Thyroid gland (tissue), 4 donors: ENCODE measurements at regions not wholly inside any gene's neighbourhood (a gene's known extent, or its start where the extent isn't known, plus 50 kb on each side); places are given as distances from the start of the nearest gene placed in this dataset.

Experiments
- DNase-seq, 2 donors: peaks; one replicate each; pipeline ENCODE4 v3.0.0-alpha.2; 2019
- H3K27ac ChIP-seq, 3 donors: fragments of 200-600 bp; sonication (generic); 1 replicate in 2 of 3; 2 replicates in 1 of 3; pipeline ENCODE4 v1.5.1; 2016 to 2019; ENCODE audit warnings: mild to moderate bottlenecking in 1 of 3, moderate library complexity in 1 of 3
- H3K27me3 ChIP-seq: fragments of 200-600 bp; sonication (generic); one replicate; pipeline ENCODE4 v1.5.1; 2019
- H3K36me3 ChIP-seq, 2 donors: fragments of 200-600 bp; sonication (generic); one replicate each; pipeline ENCODE4 v1.5.1; 2016 to 2019
- H3K4me1 ChIP-seq, 2 donors: fragments of 200-600 bp; sonication (generic); one replicate each; pipeline ENCODE4 v1.5.1; 2017 to 2019
- H3K4me3 ChIP-seq, 3 donors: fragments of 200-600 bp; sonication (generic); replicated peaks in 1 of 3; 1 replicate in 2 of 3; 2 replicates in 1 of 3; pipeline ENCODE4 v1.5.1; 2016; ENCODE audit warnings: mild to moderate bottlenecking in 1 of 3
- H3K9me3 ChIP-seq: fragments of 200-600 bp; sonication (generic); one replicate; pipeline ENCODE4 v1.5.1; 2017
- CTCF ChIP-seq, 6 experiments: fragments of 200-600 bp in 3 of 6; fragments of 450-650 bp in 3 of 6; sonication (generic) in 3 of 6; IDR thresholded peaks; one replicate each; pipeline ENCODE4 v1.5.1; 2016 to 2019; ENCODE audit warnings: antibody characterized with exemption in 6 of 6, mild to moderate bottlenecking in 2 of 6, inconsistent platforms in 1 of 6, moderate library complexity in 1 of 6
- POLR2A ChIP-seq, 2 donors: fragments of 450-650 bp; IDR thresholded peaks; one replicate each; pipeline ENCODE4 v1.6.1; 2017; ENCODE audit warnings: antibody characterized with exemption in 2 of 2, mild to moderate bottlenecking in 2 of 2, moderate library complexity in 1 of 2
- WGBS, 2 donors: methylation state at CpG; one replicate each; pipeline ENCODE4 v1.1.5; 2017; 5-methylcytosine and 5-hydroxymethylcytosine counted together
- intact Hi-C: fragments of 100-400 bp; cut with DNase I; formaldehyde crosslinking; loops from one replicate; pipeline ENCODE4 v1.15.1; 2023

DNA sequence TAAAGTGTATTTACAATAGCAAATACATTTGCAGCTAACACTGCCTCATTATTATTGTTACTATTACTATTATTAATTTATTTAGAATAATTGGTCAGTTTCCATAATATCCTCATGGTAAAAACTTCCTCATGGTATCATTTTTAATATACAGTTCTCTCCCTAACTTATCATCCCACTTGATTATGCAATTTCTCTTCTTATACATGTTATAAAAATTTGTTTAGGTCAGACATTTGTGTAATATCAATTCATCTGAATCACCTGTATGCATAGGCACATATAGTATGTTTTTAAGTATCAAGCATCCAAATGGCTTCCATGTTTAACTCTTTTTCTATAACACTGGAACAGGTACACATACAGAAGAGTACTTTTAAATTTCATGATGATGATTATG is 210.8 kb upstream of the STARD13 start:
- Histone ChIP-seq H3K4me3 (no peak overlapping the region), H3K9me3 (no peaks in the 10 kb centered on the region), H3K36me3 (no peaks in the 10 kb centered on the region), H3K27me3 (no peaks in the 10 kb centered on the region), H3K4me1 (peaks cover 0 to 11% of the 10 kb centered on the region in 2 donors), H3K27ac (no peak overlapping the region)
- intact Hi-C loops = no loop called here
- DNase-seq = no peak
- no peak for TF ChIP-seq POLR2A (IDR thresholded peaks at IDR 0.05)
- no peak for TF ChIP-seq CTCF (IDR thresholded peaks at IDR 0.05)

DNA sequence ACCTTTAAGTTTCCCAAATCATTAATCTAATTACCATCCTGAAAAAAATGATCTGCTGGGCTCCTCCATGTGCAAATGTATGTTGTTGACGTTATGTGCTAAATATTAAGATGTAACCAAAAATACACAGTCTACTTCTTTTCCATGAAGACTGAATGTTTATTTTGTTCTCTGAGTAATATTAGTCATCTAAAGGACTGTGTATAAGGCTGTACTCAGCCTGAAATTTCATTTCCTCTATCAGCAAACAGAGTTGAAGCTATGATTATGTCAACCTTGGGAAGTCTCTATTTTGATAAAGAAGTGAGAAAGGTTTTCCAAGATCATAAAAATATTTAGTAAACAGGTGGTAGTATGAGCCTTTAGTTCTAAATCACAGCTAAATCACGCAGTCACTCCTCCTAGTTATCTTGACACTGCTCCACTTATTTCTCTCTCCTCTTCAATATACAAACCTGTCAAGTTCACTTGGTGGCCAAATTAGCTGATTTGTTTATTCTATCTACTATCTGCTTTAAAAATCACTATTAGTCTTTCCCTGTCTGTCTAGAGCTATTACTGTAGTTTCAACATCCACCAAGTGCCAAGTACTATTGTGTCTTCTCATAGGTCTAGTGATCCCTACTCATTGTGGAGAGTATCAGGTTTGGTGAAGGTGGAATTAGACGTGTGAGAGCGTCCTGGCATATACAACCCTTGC is 211.7 kb upstream of the STARD13 start:
- no peaks in the 10 kb centered on the region for H3K36me3 ChIP-seq
- peaks cover 0 to 11% of the 10 kb centered on the region in 2 donors for H3K4me1 ChIP-seq
- WGBS, 2 donors = 67 to 86% methylated on average over 4 of the region's 4 CpGs
- intact Hi-C loops = no loop called here
- TF ChIP-seq POLR2A (IDR thresholded peaks at IDR 0.05) (no peak), CTCF (IDR thresholded peaks at IDR 0.05) (no peak)
- peak overlapping the region in 1 of 3 donors; percentile 27 for H3K27ac ChIP-seq
- H3K4me3 ChIP-seq = no peak overlapping the region
- DNase-seq = no peak
- no peaks in the 10 kb centered on the region for H3K27me3 ChIP-seq
- no peaks in the 10 kb centered on the region for H3K9me3 ChIP-seq

DNA sequence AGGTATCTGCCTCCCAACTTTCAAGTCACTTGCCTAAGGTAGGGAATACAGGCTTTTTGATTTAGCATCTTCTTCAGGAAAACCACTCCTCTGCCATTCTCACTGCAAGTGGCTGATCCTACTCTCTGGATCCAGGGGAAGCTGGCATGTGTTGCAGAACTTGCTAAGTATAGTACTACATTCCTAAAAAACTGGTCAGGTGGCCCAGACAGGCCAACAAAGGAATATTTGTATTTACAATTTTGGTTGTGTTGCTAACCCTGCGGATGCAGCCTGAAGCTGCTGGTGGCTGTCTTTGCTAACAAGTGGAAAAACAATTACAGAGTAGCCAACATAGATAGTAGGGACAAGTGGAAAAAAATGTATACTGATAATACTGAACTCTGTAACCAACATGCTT is 222.5 kb upstream of the STARD13 start:
- Histone ChIP-seq H3K4me1 (peaks cover 8 to 9% of the 10 kb centered on the region in 2 donors), H3K9me3 (no peaks in the 10 kb centered on the region), H3K27me3 (no peaks in the 10 kb centered on the region), H3K36me3 (no peaks in the 10 kb centered on the region), H3K4me3 (no peak overlapping the region), H3K27ac (no peak overlapping the region)
- 97 to 100% methylated on average over 1 of the region's 1 CpG for WGBS, 2 donors
- intact Hi-C loops = no loop called here
- TF ChIP-seq POLR2A (IDR thresholded peaks at IDR 0.05) (no peak), CTCF (IDR thresholded peaks at IDR 0.05) (no peak)
- DNase-seq = no peak

GRCh38 chr13:33509642-33510229 is 224.2 kb upstream of the STARD13 start:
- TF ChIP-seq POLR2A (IDR thresholded peaks at IDR 0.05) (peak in 1 of 2 donors; percentile 15), CTCF (IDR thresholded peaks at IDR 0.05) (no peak)
- intact Hi-C loops = no loop called here
- peaks cover 8 to 9% of the 10 kb centered on the region in 2 donors for H3K4me1 ChIP-seq
- H3K27me3 ChIP-seq = no peaks in the 10 kb centered on the region
- WGBS, 2 donors = 60 to 75% methylated on average over 5 of the region's 5 CpGs
- no peak overlapping the region for H3K4me3 ChIP-seq
- H3K36me3 ChIP-seq = no peaks in the 10 kb centered on the region
- H3K27ac ChIP-seq = peak overlapping the region; percentile 56 to 68 (median 60)
- H3K9me3 ChIP-seq = no peaks in the 10 kb centered on the region
- peak; percentile 6 to 18 for DNase-seq

DNA sequence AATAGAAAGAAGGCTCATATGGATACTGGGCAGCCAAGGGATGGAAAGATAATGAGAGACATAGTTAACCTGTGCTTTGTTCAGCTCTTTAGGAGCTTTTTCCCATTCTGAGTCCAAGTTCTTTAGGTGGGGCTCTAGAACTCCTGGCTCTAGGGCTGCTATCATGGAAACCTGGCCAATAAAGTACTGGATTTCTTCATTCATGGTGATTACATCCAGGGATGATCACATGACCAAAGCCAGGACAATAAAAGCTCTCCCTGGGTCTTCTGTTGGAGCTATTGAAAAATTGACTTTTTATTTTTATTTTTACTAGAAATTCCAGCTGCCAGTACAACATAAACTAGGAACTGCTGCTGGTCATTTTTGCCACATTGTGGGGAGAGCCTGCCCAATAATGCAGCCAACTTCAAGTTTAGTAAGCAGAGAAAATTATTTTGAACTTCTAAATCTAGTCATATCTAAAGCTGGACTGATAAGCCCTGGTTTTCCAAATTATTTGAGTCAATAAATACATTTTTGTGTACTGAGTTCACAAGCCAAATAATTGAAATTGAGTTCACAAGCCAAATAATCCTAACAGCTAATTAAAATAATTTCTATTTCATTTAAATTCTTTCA is 224.9 kb upstream of the STARD13 start:
- Histone ChIP-seq H3K27ac (peak overlapping the region; percentile 56 to 68 (median 60)), H3K36me3 (no peaks in the 10 kb centered on the region), H3K4me3 (no peak overlapping the region), H3K9me3 (no peaks in the 10 kb centered on the region), H3K27me3 (no peaks in the 10 kb centered on the region), H3K4me1 (peaks cover 8 to 9% of the 10 kb centered on the region in 2 donors)
- intact Hi-C loops = no loop called here
- DNase-seq = no peak
- TF ChIP-seq POLR2A (IDR thresholded peaks at IDR 0.05) (no peak), CTCF (IDR thresholded peaks at IDR 0.05) (no peak)
